ENCODE measurements at regions not wholly inside any gene's neighbourhood (a gene's known extent, or its start where the extent isn't known, plus 50 kb on each side); places are given as distances from the start of the nearest gene placed in this dataset.

DNA sequence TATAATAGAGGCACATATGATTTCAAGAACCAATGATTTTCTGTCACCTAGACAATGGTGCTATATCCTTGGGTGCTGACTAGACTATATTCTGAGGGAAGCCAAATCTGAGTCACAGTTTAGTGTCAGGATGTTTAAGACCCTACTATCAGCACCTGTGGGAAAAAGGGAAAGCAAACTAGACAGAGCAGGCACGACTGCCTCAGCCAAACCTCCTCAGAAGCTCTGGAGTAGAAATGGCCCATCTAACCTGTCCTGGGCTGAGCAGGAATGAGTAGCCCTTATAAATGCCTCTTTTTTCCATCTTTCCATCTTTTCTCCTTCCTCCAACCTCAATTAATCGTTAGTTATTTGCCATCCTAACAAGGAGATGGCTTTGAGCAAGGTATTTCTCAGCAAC is 80.4 kb upstream of the TECRL start:
- intact Hi-C loops (cut with DNase I), result no loop called here
- H3K27ac ChIP-seq, result no peak overlapping the region
- H3K36me3 ChIP-seq, result no peaks in the 10 kb centered on the region
- H3K9me3 ChIP-seq, result no peaks in the 10 kb centered on the region
- DNase-seq (ENCODE audit: low spot score in 2 of 2), result no peak
- TF ChIP-seq, protein P1, sequence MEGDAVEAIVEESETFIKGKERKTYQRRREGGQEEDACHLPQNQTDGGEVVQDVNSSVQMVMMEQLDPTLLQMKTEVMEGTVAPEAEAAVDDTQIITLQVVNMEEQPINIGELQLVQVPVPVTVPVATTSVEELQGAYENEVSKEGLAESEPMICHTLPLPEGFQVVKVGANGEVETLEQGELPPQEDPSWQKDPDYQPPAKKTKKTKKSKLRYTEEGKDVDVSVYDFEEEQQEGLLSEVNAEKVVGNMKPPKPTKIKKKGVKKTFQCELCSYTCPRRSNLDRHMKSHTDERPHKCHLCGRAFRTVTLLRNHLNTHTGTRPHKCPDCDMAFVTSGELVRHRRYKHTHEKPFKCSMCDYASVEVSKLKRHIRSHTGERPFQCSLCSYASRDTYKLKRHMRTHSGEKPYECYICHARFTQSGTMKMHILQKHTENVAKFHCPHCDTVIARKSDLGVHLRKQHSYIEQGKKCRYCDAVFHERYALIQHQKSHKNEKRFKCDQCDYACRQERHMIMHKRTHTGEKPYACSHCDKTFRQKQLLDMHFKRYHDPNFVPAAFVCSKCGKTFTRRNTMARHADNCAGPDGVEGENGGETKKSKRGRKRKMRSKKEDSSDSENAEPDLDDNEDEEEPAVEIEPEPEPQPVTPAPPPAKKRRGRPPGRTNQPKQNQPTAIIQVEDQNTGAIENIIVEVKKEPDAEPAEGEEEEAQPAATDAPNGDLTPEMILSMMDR (IDR thresholded peaks at IDR 0.05), result no peak
- no peaks in the 10 kb centered on the region for H3K4me1 ChIP-seq
- H3K27me3 ChIP-seq, result no peaks in the 10 kb centered on the region
- no peak overlapping the region for H3K4me3 ChIP-seq

DNA sequence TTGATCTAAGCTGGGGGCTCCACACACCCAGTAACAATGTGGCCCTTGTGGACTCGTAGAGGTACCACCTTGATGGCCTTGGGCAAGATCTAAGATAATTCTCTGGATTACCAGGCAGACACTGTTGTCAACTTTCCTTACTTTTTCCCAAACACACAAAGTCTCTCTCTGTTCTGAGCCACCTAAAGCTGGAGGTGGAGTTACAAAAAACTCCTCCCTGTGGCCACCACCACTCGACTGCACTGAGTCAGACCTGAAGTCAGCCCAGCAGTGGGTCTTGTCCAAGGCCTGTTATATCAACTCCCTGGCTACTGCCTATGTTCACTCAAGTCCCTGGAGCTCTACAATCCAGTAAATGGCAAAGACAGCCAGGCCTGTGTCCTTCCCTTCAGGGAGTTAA is 70.1 kb upstream of the TECRL start:
- no peak overlapping the region for H3K4me3 ChIP-seq
- no peaks in the 10 kb centered on the region for H3K4me1 ChIP-seq
- no peak overlapping the region for H3K27ac ChIP-seq
- DNase-seq (ENCODE audit: low spot score in 2 of 2), result no peak
- H3K36me3 ChIP-seq, result no peaks in the 10 kb centered on the region
- intact Hi-C loops (cut with DNase I), result no loop called here
- no peaks in the 10 kb centered on the region for H3K27me3 ChIP-seq
- TF ChIP-seq, protein P1 (IDR thresholded peaks at IDR 0.05), result no peak
- no peaks in the 10 kb centered on the region for H3K9me3 ChIP-seq

DNA sequence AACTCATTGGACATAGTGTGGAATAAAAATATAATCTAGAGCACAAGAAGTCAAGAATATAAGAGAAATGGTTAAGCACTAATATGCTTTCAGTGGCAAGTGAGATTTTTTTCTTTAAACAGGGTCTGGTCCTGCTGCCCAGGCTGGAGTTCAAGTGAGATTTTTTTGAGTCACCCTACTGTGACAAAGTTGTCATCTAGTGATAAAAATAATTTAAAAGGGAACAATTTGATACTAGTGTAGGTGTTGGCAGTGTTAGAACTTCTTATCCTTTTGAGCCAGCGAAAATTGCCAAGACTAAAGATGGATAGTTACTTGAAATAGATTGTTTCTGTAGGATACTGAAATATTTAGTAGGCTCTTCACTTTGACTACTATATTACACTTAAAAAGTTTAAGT is 67.9 kb upstream of the TECRL start:
- H3K27me3 ChIP-seq, result no peaks in the 10 kb centered on the region
- no peak overlapping the region for H3K27ac ChIP-seq
- H3K4me3 ChIP-seq, result no peak overlapping the region
- intact Hi-C loops (cut with DNase I), result no loop called here
- H3K36me3 ChIP-seq, result no peaks in the 10 kb centered on the region
- H3K4me1 ChIP-seq, result no peaks in the 10 kb centered on the region
- TF ChIP-seq, protein P1 (IDR thresholded peaks at IDR 0.05), result no peak
- H3K9me3 ChIP-seq, result no peaks in the 10 kb centered on the region
- no peak for DNase-seq (ENCODE audit: low spot score in 2 of 2)

DNA sequence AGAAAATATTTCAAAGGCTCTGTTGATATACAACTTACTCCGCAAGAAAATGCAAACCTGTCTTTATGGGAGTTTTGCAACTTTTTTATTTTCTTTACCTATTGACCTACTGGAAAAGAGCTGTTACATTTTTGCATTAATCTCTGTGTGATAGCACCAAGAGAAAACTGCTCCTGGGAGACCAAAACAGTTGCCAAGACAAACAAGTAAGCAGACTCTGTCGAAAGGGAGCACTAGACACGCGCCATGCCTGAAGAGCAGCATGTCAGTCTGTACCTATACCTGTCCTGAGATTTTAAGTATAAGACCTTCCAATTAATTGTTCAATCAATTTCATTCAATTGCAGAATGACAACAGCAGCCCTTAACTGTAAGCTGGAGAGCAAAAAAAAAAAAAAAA is 56.0 kb upstream of the TECRL start:
- H3K4me3 ChIP-seq, result no peak overlapping the region
- TF ChIP-seq, protein P1 (IDR thresholded peaks at IDR 0.05), result no peak
- no peaks in the 10 kb centered on the region for H3K36me3 ChIP-seq
- no peak overlapping the region for H3K27ac ChIP-seq
- intact Hi-C loops (cut with DNase I), result no loop called here
- no peak for DNase-seq (ENCODE audit: low spot score in 2 of 2)
- no peaks in the 10 kb centered on the region for H3K9me3 ChIP-seq
- H3K27me3 ChIP-seq, result no peaks in the 10 kb centered on the region
- no peaks in the 10 kb centered on the region for H3K4me1 ChIP-seq

DNA sequence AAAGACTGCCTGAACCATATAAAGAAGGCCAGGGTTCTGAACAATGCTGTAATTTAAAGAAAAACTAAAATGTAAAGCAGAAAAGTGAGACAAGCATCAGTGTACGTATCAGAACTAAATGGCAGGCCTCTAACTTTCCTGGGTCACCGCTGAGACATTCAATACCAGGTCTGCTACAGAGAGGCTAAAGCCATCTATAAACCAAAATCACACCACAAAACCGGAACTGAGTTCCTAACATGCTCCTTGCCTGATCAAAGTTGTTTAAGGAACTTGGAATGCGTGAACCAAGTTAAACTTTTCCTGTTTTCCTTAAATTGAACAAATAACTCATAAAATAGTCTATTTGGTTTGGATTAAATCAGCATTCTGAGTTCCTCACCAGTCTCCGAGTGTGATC is 55.3 kb upstream of the TECRL start:
- TF ChIP-seq, protein P1 (IDR thresholded peaks at IDR 0.05), result no peak
- DNase-seq (ENCODE audit: low spot score in 2 of 2), result no peak
- H3K4me3 ChIP-seq, result no peak overlapping the region
- no peak overlapping the region for H3K27ac ChIP-seq
- no peaks in the 10 kb centered on the region for H3K36me3 ChIP-seq
- no peaks in the 10 kb centered on the region for H3K27me3 ChIP-seq
- no peaks in the 10 kb centered on the region for H3K9me3 ChIP-seq
- intact Hi-C loops (cut with DNase I), result no loop called here
- H3K4me1 ChIP-seq, result no peaks in the 10 kb centered on the region

Measured in ascending aorta (tissue), 2 donors.